ENCODE measurements at regions not wholly inside any gene's neighbourhood (a gene's known extent, or its start where the extent isn't known, plus 50 kb on each side); places are given as distances from the start of the nearest gene placed in this dataset.

DNA sequence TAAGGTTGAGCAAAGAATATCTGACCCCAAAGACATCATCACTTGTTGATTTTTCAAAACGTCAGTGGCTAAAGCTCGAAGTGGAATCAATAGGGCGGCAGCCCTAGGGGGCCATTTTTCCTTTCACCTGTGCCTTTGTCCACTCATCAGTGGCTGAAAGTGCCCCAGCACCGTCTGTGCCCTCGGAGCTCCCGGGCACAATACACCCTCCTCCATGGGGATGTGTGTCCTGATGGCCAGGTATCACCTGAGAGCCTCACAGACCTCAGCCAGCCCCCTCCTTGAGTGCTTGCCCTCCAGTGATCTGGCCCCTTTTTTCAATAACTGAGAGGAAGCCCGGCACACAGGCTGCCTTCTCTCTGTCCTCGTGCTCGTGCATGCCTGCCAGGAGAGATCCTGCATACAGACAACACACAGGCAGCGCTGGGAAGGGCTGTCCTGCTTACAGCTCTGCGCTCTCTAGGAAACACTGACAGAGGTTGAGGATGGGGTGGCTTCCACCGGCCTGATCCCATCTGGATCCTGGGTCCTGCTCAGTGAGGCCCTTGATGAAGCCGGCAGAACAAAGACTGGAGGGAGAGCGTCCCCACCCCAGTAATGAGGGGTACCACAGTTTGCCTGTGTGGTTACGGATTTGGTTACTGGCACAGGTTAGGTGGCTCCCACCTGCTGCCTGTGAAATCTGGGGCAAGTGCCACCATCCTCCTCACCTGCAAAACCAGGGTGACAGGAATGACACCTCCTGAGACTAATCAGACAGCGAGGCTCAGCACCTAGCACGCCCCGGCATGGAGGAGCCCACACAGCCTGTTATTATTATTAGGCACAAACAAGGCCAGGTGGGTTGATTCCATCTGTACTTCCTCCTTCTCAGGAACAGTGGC, 197.5 kb upstream of the RAB6C start:
- ChIA-PET POLR2A (no interaction called here), CTCF (no interaction called here)
- H3K4me1 Mint-ChIP-seq = peaks cover 18% of the 10 kb centered on the region
- no peaks in the 10 kb centered on the region for H3K9me3 Mint-ChIP-seq
- DNase-seq (ENCODE audit: low spot score) (no peak), ATAC-seq (no peak; the same call in 1 of the 2 replicates)
- no peak for TF ChIP-seq RORB (CRISPR knock-in tag; IDR thresholded peaks at IDR 0.05)
- TF ChIP-seq, protein P1, sequence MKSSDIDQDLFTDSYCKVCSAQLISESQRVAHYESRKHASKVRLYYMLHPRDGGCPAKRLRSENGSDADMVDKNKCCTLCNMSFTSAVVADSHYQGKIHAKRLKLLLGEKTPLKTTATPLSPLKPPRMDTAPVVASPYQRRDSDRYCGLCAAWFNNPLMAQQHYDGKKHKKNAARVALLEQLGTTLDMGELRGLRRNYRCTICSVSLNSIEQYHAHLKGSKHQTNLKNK (CRISPR knock-in tag; IDR thresholded peaks at IDR 0.05) = no peak
- TF ChIP-seq, protein P2, sequence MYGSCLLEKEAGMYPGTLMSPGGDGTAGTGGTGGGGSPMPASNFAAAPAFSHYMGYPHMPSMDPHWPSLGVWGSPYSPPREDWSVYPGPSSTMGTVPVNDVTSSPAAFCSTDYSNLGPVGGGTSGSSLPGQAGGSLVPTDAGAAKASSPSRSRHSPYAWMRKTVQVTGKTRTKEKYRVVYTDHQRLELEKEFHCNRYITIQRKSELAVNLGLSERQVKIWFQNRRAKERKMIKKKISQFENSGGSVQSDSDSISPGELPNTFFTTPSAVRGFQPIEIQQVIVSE (CRISPR knock-in tag; IDR thresholded peaks at IDR 0.05; ENCODE audit: borderline replicate concordance) = no peak
- TF ChIP-seq GABPB1 (CRISPR knock-in tag; IDR thresholded peaks at IDR 0.05) = no peak
- TF ChIP-seq, protein P3, sequence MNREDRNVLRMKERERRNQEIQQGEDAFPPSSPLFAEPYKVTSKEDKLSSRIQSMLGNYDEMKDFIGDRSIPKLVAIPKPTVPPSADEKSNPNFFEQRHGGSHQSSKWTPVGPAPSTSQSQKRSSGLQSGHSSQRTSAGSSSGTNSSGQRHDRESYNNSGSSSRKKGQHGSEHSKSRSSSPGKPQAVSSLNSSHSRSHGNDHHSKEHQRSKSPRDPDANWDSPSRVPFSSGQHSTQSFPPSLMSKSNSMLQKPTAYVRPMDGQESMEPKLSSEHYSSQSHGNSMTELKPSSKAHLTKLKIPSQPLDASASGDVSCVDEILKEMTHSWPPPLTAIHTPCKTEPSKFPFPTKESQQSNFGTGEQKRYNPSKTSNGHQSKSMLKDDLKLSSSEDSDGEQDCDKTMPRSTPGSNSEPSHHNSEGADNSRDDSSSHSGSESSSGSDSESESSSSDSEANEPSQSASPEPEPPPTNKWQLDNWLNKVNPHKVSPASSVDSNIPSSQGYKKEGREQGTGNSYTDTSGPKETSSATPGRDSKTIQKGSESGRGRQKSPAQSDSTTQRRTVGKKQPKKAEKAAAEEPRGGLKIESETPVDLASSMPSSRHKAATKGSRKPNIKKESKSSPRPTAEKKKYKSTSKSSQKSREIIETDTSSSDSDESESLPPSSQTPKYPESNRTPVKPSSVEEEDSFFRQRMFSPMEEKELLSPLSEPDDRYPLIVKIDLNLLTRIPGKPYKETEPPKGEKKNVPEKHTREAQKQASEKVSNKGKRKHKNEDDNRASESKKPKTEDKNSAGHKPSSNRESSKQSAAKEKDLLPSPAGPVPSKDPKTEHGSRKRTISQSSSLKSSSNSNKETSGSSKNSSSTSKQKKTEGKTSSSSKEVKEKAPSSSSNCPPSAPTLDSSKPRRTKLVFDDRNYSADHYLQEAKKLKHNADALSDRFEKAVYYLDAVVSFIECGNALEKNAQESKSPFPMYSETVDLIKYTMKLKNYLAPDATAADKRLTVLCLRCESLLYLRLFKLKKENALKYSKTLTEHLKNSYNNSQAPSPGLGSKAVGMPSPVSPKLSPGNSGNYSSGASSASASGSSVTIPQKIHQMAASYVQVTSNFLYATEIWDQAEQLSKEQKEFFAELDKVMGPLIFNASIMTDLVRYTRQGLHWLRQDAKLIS (CRISPR knock-in tag; IDR thresholded peaks at IDR 0.05; ENCODE audit: borderline replicate concordance) = no peak
- no peak for TF ChIP-seq ZNF416 (CRISPR knock-in tag; IDR thresholded peaks at IDR 0.05)
- TF ChIP-seq HMGA2 (CRISPR knock-in tag; IDR thresholded peaks at IDR 0.05) = no peak
- H3K27ac Mint-ChIP-seq = no peak overlapping the region
- no peaks in the 10 kb centered on the region for H3K27me3 Mint-ChIP-seq (ENCODE audit: low read depth)
- H3K4me3 Mint-ChIP-seq = no peak overlapping the region
- H3K36me3 Mint-ChIP-seq = no peaks in the 10 kb centered on the region

DNA sequence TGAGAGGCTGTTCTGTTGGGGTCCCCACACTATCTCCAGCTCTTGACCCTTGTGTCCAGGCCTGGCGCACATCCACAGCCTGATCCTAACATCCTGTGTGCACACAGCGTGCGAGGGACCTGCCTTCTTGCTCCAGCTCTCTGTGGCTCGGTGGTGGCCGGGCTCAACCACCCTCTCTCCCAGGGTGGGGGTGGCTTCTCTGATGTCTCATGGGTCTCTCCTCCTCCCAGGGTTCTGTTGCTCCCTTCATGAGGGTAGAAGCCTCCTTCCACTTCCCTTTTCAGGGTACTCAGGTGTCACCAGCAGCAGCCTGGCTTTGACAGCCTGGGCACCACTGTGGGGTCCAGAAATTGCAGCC, 196.9 kb upstream of the RAB6C start:
- DNase-seq (ENCODE audit: low spot score) (no peak), ATAC-seq (no peak)
- Mint-ChIP-seq H3K27me3 (ENCODE audit: low read depth) (no peaks in the 10 kb centered on the region; the same call in 1 of the 2 replicates), H3K27ac (no peak overlapping the region), H3K4me1 (peaks cover 18% of the 10 kb centered on the region), H3K9me3 (no peaks in the 10 kb centered on the region), H3K36me3 (no peaks in the 10 kb centered on the region), H3K4me3 (no peak overlapping the region)
- ChIA-PET POLR2A (no interaction called here), CTCF (no interaction called here)
- TF ChIP-seq NR1H2 (CRISPR knock-in tag; IDR thresholded peaks at IDR 0.05) (no peak), GRHL2 (CRISPR knock-in tag; IDR thresholded peaks at IDR 0.05; ENCODE audit: insufficient replicate concordance, severe bottlenecking) (no peak), KAT7 (CRISPR knock-in tag; IDR thresholded peaks at IDR 0.05; ENCODE audit: borderline replicate concordance) (no peak), NFE2L1 (CRISPR knock-in tag; IDR thresholded peaks at IDR 0.05) (no peak), GTF2I (CRISPR knock-in tag; conservative IDR thresholded peaks at IDR 0.05) (no peak), RELA (CRISPR knock-in tag; IDR thresholded peaks at IDR 0.05; ENCODE audit: borderline replicate concordance) (no peak), ELF4 (CRISPR knock-in tag; IDR thresholded peaks at IDR 0.05; ENCODE audit: low read depth) (no peak), SP1 (CRISPR knock-in tag; conservative IDR thresholded peaks at IDR 0.05) (no peak), EMX1 (CRISPR knock-in tag; IDR thresholded peaks at IDR 0.05) (no peak), ZNF219 (CRISPR knock-in tag; IDR thresholded peaks at IDR 0.05; ENCODE audit: borderline replicate concordance) (no peak)
- TF ChIP-seq, protein P4, sequence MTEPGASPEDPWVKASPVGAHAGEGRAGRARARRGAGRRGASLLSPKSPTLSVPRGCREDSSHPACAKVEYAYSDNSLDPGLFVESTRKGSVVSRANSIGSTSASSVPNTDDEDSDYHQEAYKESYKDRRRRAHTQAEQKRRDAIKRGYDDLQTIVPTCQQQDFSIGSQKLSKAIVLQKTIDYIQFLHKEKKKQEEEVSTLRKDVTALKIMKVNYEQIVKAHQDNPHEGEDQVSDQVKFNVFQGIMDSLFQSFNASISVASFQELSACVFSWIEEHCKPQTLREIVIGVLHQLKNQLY (CRISPR knock-in tag; IDR thresholded peaks at IDR 0.05) = no peak
- TF ChIP-seq, protein P5, sequence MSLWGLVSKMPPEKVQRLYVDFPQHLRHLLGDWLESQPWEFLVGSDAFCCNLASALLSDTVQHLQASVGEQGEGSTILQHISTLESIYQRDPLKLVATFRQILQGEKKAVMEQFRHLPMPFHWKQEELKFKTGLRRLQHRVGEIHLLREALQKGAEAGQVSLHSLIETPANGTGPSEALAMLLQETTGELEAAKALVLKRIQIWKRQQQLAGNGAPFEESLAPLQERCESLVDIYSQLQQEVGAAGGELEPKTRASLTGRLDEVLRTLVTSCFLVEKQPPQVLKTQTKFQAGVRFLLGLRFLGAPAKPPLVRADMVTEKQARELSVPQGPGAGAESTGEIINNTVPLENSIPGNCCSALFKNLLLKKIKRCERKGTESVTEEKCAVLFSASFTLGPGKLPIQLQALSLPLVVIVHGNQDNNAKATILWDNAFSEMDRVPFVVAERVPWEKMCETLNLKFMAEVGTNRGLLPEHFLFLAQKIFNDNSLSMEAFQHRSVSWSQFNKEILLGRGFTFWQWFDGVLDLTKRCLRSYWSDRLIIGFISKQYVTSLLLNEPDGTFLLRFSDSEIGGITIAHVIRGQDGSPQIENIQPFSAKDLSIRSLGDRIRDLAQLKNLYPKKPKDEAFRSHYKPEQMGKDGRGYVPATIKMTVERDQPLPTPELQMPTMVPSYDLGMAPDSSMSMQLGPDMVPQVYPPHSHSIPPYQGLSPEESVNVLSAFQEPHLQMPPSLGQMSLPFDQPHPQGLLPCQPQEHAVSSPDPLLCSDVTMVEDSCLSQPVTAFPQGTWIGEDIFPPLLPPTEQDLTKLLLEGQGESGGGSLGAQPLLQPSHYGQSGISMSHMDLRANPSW (CRISPR knock-in tag; conservative IDR thresholded peaks at IDR 0.05; ENCODE audit: low read depth) = no peak
- TF ChIP-seq, protein P6, sequence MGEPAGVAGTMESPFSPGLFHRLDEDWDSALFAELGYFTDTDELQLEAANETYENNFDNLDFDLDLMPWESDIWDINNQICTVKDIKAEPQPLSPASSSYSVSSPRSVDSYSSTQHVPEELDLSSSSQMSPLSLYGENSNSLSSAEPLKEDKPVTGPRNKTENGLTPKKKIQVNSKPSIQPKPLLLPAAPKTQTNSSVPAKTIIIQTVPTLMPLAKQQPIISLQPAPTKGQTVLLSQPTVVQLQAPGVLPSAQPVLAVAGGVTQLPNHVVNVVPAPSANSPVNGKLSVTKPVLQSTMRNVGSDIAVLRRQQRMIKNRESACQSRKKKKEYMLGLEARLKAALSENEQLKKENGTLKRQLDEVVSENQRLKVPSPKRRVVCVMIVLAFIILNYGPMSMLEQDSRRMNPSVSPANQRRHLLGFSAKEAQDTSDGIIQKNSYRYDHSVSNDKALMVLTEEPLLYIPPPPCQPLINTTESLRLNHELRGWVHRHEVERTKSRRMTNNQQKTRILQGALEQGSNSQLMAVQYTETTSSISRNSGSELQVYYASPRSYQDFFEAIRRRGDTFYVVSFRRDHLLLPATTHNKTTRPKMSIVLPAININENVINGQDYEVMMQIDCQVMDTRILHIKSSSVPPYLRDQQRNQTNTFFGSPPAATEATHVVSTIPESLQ (CRISPR knock-in tag; IDR thresholded peaks at IDR 0.05) = no peak
- TF ChIP-seq, protein P3 (CRISPR knock-in tag; IDR thresholded peaks at IDR 0.05; ENCODE audit: borderline replicate concordance) = no peak
